A549 (cell line): ENCODE measurements at regions not wholly inside any gene's neighbourhood (a gene's known extent, or its start where the extent isn't known, plus 50 kb on each side); places are given as distances from the start of the nearest gene placed in this dataset.

Experiments used
- CEBPB ChIP-seq, 2 experiments: fragments of >200 bp in 1 of 2; sonication (Bioruptor Twin) in 1 of 2; formaldehyde crosslinking in 1 of 2; IDR thresholded peaks; 2 replicates each; pipeline ENCODE4 v1.6.1; 2012 to 2016
- ELK1 ChIP-seq: fragments of 150-350 bp; IDR thresholded peaks from 2 replicates; pipeline ENCODE4 v1.6.1; 2014; ENCODE audit warnings: low read depth, mild to moderate bottlenecking, low read length
- POLR2A ChIP-seq: IDR thresholded peaks from 2 replicates; pipeline ENCODE4 v1.6.1; 2012; ENCODE audit warnings: mild to moderate bottlenecking, low read length
- ZFP36 ChIP-seq: fragments of 450-650 bp; IDR thresholded peaks from 2 replicates; pipeline ENCODE4 v1.6.1; 2014; ENCODE audit warnings: borderline replicate concordance; ENCODE audit not compliant: partially characterized antibody

DNA sequence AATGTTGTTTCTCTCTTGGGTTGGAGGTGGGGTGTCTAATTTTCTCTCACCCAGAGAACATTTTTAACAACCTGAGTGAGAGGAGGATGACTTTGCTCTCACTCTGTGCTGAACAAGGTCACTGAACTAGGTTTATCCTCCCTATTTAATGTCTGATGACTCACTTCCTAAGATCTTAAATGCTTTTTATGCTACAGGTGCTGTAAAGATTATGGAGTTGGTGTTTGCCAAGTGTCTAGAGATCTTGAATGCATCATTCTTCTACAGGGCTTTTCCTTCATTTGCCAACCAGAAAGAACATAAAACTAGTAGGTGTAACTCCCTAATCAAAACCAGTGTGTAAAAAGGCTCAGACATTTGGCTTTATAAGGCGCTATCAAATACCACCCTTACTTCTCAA is 350.5 kb upstream of the ETAA1 start:
- TF ChIP-seq POLR2A = no peak
- TF ChIP-seq CEBPB (IDR thresholded peaks at IDR 0.05) = no peak
- no peak for TF ChIP-seq ZFP36
- TF ChIP-seq ELK1 = no peak
